PC-3 (cell line): ENCODE measurements at regions not wholly inside any gene's neighbourhood (a gene's known extent, or its start where the extent isn't known, plus 50 kb on each side); places are given as distances from the start of the nearest gene placed in this dataset.
"Not testable (repeated sequence)": the region's sequence is repeated elsewhere in the genome, so short reads cannot be mapped to it uniquely, and the experiment has no call there.

Experiments used
- ATAC-seq: fragments of 200-7000 bp; cut with Tn5 transposase; 2 replicates; pipeline ENCODE4 v1.9.1; 2020; ENCODE audit warnings: mild to moderate bottlenecking, moderate library complexity
- BruUV-seq: library from RNA; stranded (reverse); fragments of 400-500 nt; replicated peaks from 2 replicates; lab custom pipeline; 2021; lab: Mats Ljungman, UMichigan
- CTCF ChIA-PET: fragments of 300-600 bp; sonication (Branson Sonifier 250); formaldehyde crosslinking; loops from one replicate; lab custom pipeline; 2022; ENCODE audit warnings: antibody characterized with exemption; lab: Charles Lee
- POLR2A ChIA-PET: fragments of 300-600 bp; sonication (Branson Sonifier 250); formaldehyde crosslinking; loops from one replicate; lab custom pipeline; 2022; ENCODE audit warnings: antibody characterized with exemption; ENCODE audit not compliant: unreplicated experiment; lab: Charles Lee
- DNase-seq: peaks from one replicate; pipeline ENCODE4 v3.0.0-alpha.2; 2015
- H2AFZ ChIP-seq: fragments of 300-600 bp; sonication (generic); 2 replicates; pipeline ENCODE4 v1.6.0; 2016; ENCODE audit warnings: antibody characterized with exemption, low read length
- H3F3A ChIP-seq: fragments of 300-600 bp; sonication (generic); one replicate; pipeline ENCODE4 v1.6.0; 2017; ENCODE audit warnings: antibody characterized with exemption, low read length, control low read depth, mild to moderate bottlenecking; ENCODE audit not compliant: unreplicated experiment
- H3K27ac ChIP-seq: fragments of 300-600 bp; sonication (generic); 2 replicates; pipeline ENCODE4 v1.5.1; 2016; ENCODE audit warnings: mild to moderate bottlenecking, low read length
- H3K27me3 ChIP-seq: fragments of 300-600 bp; sonication (generic); 2 replicates; pipeline ENCODE4 v1.6.1; 2016; ENCODE audit warnings: low read length, mixed read lengths
- H3K36me3 ChIP-seq: fragments of 300-600 bp; sonication (generic); 2 replicates; pipeline ENCODE4 v1.6.1; 2016; ENCODE audit warnings: low read depth, mixed run types, low read length, mixed read lengths
- H3K4me1 ChIP-seq: fragments of 300-600 bp; sonication (generic); 2 replicates; pipeline ENCODE4 v1.5.1; 2016; ENCODE audit warnings: low read length; ENCODE audit not compliant: insufficient read depth
- H3K4me2 ChIP-seq: fragments of 300-600 bp; sonication (generic); 2 replicates; pipeline ENCODE4 v1.6.0; 2016; ENCODE audit warnings: low read length
- H3K4me3 ChIP-seq: fragments of 300-600 bp; sonication (generic); 2 replicates; pipeline ENCODE4 v1.5.1; 2016; ENCODE audit warnings: mild to moderate bottlenecking, low read length, mixed read lengths
- H3K79me2 ChIP-seq: fragments of 300-600 bp; sonication (generic); 2 replicates; pipeline ENCODE4 v1.6.1; 2017; ENCODE audit warnings: low read length, mixed read lengths
- H3K9ac ChIP-seq: fragments of 300-600 bp; sonication (generic); 2 replicates; pipeline ENCODE4 v1.6.0; 2016; ENCODE audit warnings: mild to moderate bottlenecking, low read length
- H3K9me2 ChIP-seq: fragments of 300-600 bp; sonication (generic); replicated peaks from 2 replicates; pipeline ENCODE4 v1.6.1; 2016; ENCODE audit warnings: mixed run types, low read length, mixed read lengths
- H3K9me3 ChIP-seq: fragments of 300-600 bp; sonication (generic); 2 replicates; pipeline ENCODE4 v1.6.1; 2016; ENCODE audit warnings: low read length, mixed read lengths
- H4K20me1 ChIP-seq: fragments of 300-600 bp; sonication (generic); 2 replicates; pipeline ENCODE4 v1.6.1; 2016; ENCODE audit warnings: low read length, mixed read lengths
- EZH2 ChIP-seq: fragments of 300-600 bp; sonication (generic); IDR thresholded peaks from one replicate; pipeline ENCODE4 v1.6.1; 2017; ENCODE audit warnings: antibody characterized with exemption, mild to moderate bottlenecking, low read length; ENCODE audit not compliant: unreplicated experiment
- EZH2phosphoT487 ChIP-seq: fragments of 300-600 bp; sonication (generic); IDR thresholded peaks from 2 replicates; pipeline ENCODE4 v1.6.1; 2018; ENCODE audit warnings: mild to moderate bottlenecking, antibody characterized with exemption, low read length, borderline replicate concordance
- intact Hi-C: fragments of 100-400 bp; cut with micrococcal nuclease; formaldehyde crosslinking; loops from 2 replicates; pipeline ENCODE4 v1.9.0; 2023
- TF ChIP-seq, protein P1 (sequence below): fragments of 300-600 bp; sonication (generic); conservative IDR thresholded peaks from 2 replicates; pipeline ENCODE4 v1.5.1; 2017; ENCODE audit warnings: antibody characterized with exemption, low read depth, mild to moderate bottlenecking, low read length

- H3K79me2 ChIP-seq, result no peaks in the 10 kb centered on the region
- H3F3A ChIP-seq, result no peaks in the 10 kb centered on the region
- POLR2A ChIA-PET, result no interaction called here
- no peaks in the 10 kb centered on the region for H3K4me1 ChIP-seq
- no TSS peak for BruUV-seq
- no peaks in the 10 kb centered on the region for H3K27me3 ChIP-seq
- no peak overlapping the region for H2AFZ ChIP-seq
- intact Hi-C loops, result no loop called here
- no peak overlapping the region for H3K4me2 ChIP-seq
- H3K9ac ChIP-seq, result no peak overlapping the region
- H3K4me3 ChIP-seq, result no peak overlapping the region
- no peak overlapping the region for H3K27ac ChIP-seq
- CTCF ChIA-PET, result no interaction called here
- no peaks in the 10 kb centered on the region for H3K36me3 ChIP-seq
- no peaks in the 10 kb centered on the region for H3K9me2 ChIP-seq
- ATAC-seq (no peak), DNase-seq (no peak)
- TF ChIP-seq EZH2phosphoT487, result no peak
- no peak for TF ChIP-seq EZH2
- no peaks in the 10 kb centered on the region for H4K20me1 ChIP-seq
- H3K9me3 ChIP-seq, result peaks cover 30% of the 10 kb centered on the region
Measured at GRCh38 chr1:125065821-125066180, 3881.0 kb downstream of the SRGAP2C start.

DNA sequence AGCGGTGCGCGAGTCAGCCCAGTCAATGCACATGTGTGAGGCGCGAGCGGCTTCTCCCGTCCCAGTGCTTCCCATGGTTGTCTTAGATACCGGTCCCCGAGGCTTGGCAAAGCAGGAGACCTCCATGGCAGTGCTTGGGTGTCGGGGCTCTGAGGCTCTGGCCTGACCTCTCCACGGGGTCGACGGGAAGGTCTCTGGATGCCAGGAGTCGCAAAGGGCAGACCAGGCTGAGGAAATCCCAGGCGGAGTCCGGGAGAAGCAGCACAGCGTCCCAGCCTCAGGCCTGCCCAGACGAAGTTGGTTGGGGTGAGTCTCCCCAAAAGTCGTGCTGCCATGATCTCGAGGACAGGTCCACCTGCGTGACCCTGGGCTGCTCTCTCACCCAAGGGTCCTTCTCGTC, 3881.6 kb downstream of the SRGAP2C start:
- Histone ChIP-seq H4K20me1 (no peaks in the 10 kb centered on the region), H3K36me3 (no peaks in the 10 kb centered on the region), H3K9me2 (no peaks in the 10 kb centered on the region), H3K27me3 (no peaks in the 10 kb centered on the region), H3K9me3 (peaks cover 36% of the 10 kb centered on the region), H3K27ac (no peak overlapping the region), H3K4me3 (no peak overlapping the region), H2AFZ (no peak overlapping the region), H3K9ac (no peak overlapping the region), H3K4me1 (no peaks in the 10 kb centered on the region), H3K4me2 (no peak overlapping the region), H3K79me2 (no peaks in the 10 kb centered on the region), H3F3A (no peaks in the 10 kb centered on the region)
- POLR2A ChIA-PET, result no interaction called here
- DNase-seq, result no peak
- no peak for ATAC-seq
- no TSS peak for BruUV-seq
- CTCF ChIA-PET, result no interaction called here
- no peak for TF ChIP-seq EZH2phosphoT487
- no peak for TF ChIP-seq EZH2
- TF ChIP-seq, protein P1, sequence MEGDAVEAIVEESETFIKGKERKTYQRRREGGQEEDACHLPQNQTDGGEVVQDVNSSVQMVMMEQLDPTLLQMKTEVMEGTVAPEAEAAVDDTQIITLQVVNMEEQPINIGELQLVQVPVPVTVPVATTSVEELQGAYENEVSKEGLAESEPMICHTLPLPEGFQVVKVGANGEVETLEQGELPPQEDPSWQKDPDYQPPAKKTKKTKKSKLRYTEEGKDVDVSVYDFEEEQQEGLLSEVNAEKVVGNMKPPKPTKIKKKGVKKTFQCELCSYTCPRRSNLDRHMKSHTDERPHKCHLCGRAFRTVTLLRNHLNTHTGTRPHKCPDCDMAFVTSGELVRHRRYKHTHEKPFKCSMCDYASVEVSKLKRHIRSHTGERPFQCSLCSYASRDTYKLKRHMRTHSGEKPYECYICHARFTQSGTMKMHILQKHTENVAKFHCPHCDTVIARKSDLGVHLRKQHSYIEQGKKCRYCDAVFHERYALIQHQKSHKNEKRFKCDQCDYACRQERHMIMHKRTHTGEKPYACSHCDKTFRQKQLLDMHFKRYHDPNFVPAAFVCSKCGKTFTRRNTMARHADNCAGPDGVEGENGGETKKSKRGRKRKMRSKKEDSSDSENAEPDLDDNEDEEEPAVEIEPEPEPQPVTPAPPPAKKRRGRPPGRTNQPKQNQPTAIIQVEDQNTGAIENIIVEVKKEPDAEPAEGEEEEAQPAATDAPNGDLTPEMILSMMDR, result no peak
- intact Hi-C loops, result no loop called here

- DNase-seq, H4K20me1 ChIP-seq, H3K27ac ChIP-seq, H3F3A ChIP-seq, H3K4me3 ChIP-seq, H3K36me3 ChIP-seq, H3K4me1 ChIP-seq, POLR2A ChIA-PET, H3K9ac ChIP-seq, H2AFZ ChIP-seq, H3K27me3 ChIP-seq, H3K4me2 ChIP-seq, CTCF ChIA-PET, BruUV-seq, ATAC-seq, H3K9me2 ChIP-seq, H3K79me2 ChIP-seq, intact Hi-C loops: not testable (repeated sequence)
- peaks cover 39% of the 10 kb centered on the region for H3K9me3 ChIP-seq
Measured at GRCh38 chr1:125066849-125067248, 3882.1 kb downstream of the SRGAP2C start.

DNA sequence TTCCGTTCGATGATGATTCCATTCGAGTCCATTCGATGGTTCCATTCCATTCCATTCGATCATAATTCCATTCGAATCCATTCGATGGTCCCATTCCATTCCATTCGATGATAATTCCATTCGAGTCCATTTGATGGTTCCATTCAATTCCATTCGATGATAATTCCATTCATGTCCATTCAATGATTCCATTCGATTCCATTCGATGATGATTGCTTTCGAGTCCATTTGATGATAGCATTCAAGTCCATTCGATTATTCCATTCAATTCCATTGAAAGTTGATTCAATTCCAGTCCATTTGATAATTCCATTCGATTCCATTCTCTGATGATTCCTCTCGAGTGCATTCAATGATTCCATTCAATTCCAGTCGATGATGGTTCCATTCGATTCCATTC, 3895.3 kb downstream of the SRGAP2C start:
- Histone ChIP-seq H3K9me2 (no peaks in the 10 kb centered on the region), H3K36me3 (no peaks in the 10 kb centered on the region), H4K20me1 (no peaks in the 10 kb centered on the region), H3K4me1 (no peaks in the 10 kb centered on the region), H3K27me3 (no peaks in the 10 kb centered on the region), H3K9ac (no peak overlapping the region), H3K79me2 (no peaks in the 10 kb centered on the region), H3F3A (no peaks in the 10 kb centered on the region), H3K4me3 (no peak overlapping the region), H3K9me3 (peaks cover 56% of the 10 kb centered on the region), H2AFZ (no peak overlapping the region), H3K4me2 (no peak overlapping the region), H3K27ac (no peak overlapping the region)
- CTCF ChIA-PET, result no interaction called here
- intact Hi-C loops, result no loop called here
- no peak for TF ChIP-seq EZH2
- TF ChIP-seq, protein P1, result no peak
- no peak for TF ChIP-seq EZH2phosphoT487
- ATAC-seq, result no peak
- DNase-seq, result no peak
- BruUV-seq, result no TSS peak
- POLR2A ChIA-PET, result no interaction called here
